ENCODE measurements at regions not wholly inside any gene's neighbourhood (a gene's known extent, or its start where the extent isn't known, plus 50 kb on each side); places are given as distances from the start of the nearest gene placed in this dataset.

DNA sequence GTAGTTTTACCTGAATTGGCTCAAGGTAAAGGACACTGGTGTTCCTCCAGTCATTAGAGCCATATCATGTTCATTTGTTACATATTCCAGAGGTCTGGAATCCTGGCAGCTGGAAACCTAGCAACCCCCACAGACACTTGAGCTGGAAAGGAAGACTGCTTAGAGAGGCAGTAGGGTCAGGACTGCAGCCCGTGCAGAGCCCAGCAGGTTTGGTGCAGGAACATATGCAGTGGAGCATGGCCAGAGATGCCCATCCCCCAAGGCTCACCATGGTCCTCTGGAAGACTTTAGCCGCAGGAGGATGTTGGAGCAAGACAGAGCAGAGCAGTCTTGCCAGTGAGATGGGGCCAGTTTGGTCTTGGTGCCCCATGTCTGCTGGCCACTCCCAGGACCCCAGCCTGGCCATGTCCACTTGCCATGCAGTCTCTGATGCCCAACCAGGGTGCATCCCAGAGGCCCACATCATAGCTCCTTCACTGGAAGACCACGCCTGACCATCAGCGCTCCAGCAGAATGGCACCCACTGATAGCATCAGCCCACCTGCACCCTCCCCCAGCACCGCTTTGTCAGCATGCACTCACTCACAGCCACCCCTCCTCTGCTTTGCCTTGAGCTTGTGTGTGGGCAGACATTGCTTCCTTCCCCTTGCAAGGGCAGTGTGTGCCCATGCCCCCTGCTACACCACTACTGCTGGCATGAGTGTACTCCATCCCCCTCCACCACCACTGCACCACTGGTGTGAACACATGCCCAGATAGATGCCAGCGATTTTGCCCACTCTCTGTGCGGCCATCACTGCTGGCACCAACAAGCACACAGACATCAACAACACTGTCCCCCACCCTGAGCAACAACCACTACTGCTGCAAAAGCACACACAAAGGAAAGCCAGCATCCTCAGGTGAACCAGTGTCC is 190.3 kb upstream of the SPOCK3 start:
- Histone ChIP-seq H3K36me3 (ENCODE audit: insufficient read depth, low read length) (no peaks in the 10 kb centered on the region), H3K27me3 (ENCODE audit: insufficient read depth, low read length) (no peaks in the 10 kb centered on the region)

DNA sequence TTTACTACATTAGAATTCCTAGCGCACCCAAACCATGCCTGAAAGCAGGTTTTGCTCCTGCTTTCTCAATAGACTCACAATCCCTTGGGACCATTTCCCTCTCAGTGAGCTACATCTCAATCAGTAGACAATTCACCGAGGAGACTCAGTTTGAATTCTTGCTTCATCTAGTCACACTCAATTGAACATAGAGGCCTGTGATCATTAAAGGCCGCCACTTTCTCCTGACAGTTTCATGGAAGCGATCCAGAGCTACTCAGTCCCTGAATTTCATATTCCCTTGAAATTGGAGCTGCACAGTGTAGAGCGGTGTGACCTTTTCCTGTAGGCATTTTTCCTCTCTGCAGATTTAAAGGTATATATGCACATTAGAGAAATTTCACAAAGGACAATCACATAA is 193.9 kb upstream of the SPOCK3 start:
- no peak overlapping the region for H2AFZ ChIP-seq (ENCODE audit: low read depth, low read length)
- no peak overlapping the region for H3K4me3 ChIP-seq (ENCODE audit: low read length)
- no peaks in the 10 kb centered on the region for H3K36me3 ChIP-seq (ENCODE audit: insufficient read depth, low read length)
- no peaks in the 10 kb centered on the region for H3K9me3 ChIP-seq (ENCODE audit: low read length)
- no peaks in the 10 kb centered on the region for H3K27me3 ChIP-seq (ENCODE audit: insufficient read depth, low read length)
- peaks cover 4% of the 10 kb centered on the region for H3K4me1 ChIP-seq (ENCODE audit: insufficient read depth, low read length)

More for the DNA sequence above, 190.3 kb upstream of the SPOCK3 start:
- Histone ChIP-seq H3K4me1 (ENCODE audit: insufficient read depth, low read length) (peaks cover 15% of the 10 kb centered on the region), H3K9me3 (ENCODE audit: low read length) (no peaks in the 10 kb centered on the region), H3K4me3 (ENCODE audit: low read length) (no peak overlapping the region), H2AFZ (ENCODE audit: low read depth, low read length) (no peak overlapping the region)

DNA sequence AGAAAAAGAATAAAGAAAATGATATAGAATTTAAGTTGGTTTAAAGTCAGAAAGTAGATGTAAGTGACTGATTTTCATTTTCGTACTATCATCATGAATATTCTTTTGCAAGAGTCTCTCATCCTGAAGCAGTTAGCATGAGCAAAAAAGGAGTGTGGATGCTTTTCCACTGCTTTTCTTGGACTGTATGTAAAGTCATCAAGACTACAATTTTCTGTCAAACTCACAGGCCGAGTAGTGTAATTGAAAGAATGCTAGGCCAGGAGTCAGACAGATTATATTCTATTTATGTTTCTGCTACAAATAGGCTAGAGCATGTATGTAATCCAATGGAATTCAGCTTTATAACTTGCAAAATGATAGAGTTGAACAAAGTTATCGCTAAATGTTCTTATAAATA is 197.1 kb upstream of the SPOCK3 start:
- H3K27me3 ChIP-seq (ENCODE audit: insufficient read depth, low read length) = no peaks in the 10 kb centered on the region
- H2AFZ ChIP-seq (ENCODE audit: low read depth, low read length) = no peak overlapping the region
- no peaks in the 10 kb centered on the region for H3K9me3 ChIP-seq (ENCODE audit: low read length)
- H3K36me3 ChIP-seq (ENCODE audit: insufficient read depth, low read length) = no peaks in the 10 kb centered on the region
- peaks cover 4% of the 10 kb centered on the region for H3K4me1 ChIP-seq (ENCODE audit: insufficient read depth, low read length)
- H3K4me3 ChIP-seq (ENCODE audit: low read length) = no peak overlapping the region

DNA sequence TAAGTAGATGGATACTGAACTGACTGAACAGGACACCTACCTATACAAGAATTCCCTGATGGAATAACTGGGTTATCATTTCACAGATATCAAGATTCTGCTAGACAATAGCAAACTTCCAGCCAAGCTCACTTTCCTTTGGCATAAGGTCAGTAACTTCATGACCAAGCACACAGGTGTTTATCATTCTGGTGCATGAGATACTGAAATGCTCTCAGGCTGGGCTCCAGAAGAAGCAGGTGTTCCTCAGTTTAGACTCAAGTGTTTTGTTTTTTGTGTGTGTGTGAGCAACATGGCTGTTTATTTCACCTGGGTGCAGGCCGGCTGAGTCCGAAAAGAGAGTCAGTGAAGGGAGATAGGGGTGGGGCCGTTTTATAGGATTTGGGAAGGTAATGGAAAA is 201.5 kb upstream of the SPOCK3 start:
- H3K4me3 ChIP-seq (ENCODE audit: low read length) = no peak overlapping the region
- no peaks in the 10 kb centered on the region for H3K36me3 ChIP-seq (ENCODE audit: insufficient read depth, low read length)
- H3K27me3 ChIP-seq (ENCODE audit: insufficient read depth, low read length) = no peaks in the 10 kb centered on the region
- H3K9me3 ChIP-seq (ENCODE audit: low read length) = no peaks in the 10 kb centered on the region
- no peak overlapping the region for H2AFZ ChIP-seq (ENCODE audit: low read depth, low read length)
- no peaks in the 10 kb centered on the region for H3K4me1 ChIP-seq (ENCODE audit: insufficient read depth, low read length)

DNA sequence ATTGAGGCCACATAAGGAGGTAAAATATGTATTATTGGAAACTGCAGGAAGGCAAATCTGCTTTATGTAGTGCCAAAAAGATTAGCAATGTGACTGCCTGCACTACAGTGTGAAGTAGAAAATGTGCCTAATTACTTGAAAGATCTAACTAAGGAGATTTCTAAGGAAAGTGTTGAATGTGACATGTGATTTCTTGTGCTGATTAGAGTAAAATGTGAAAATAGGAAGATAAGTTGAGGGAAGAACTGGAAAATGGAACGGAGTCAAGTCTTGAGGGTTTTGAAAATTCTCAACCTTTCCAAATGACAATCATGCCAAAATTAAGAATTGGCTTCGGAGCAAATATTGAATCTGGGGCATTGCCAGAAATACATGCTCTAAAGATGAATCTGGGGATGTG is 209.5 kb upstream of the SPOCK3 start:
- no peaks in the 10 kb centered on the region for H3K36me3 ChIP-seq (ENCODE audit: insufficient read depth, low read length)
- no peaks in the 10 kb centered on the region for H3K9me3 ChIP-seq (ENCODE audit: low read length)
- H2AFZ ChIP-seq (ENCODE audit: low read depth, low read length) = no peak overlapping the region
- H3K4me3 ChIP-seq (ENCODE audit: low read length) = no peak overlapping the region
- H3K4me1 ChIP-seq (ENCODE audit: insufficient read depth, low read length) = no peaks in the 10 kb centered on the region
- peaks cover 3% of the 10 kb centered on the region for H3K27me3 ChIP-seq (ENCODE audit: insufficient read depth, low read length)

DNA sequence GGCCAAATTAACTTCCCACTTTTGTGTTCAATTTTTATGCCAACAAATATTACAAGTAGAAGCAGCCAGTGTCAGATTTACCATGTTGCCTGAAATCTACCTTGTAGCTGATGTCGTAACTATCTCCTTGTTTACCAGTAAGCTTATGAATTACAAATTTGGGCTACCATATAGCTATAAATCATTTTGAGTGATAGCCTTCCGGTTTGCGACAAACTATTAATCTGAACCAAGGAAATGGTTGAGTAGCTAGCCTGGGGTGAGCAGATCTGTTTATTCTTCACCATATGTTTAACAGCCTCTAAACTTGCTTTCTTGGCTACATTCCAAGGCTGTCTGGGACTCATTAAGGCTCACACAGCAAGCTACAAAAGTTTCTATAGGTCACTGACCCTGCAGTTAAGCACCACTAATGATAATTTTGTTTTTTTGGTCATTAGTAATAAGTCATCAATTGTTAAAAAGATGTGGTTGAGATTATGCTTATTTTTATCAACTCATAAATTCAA is 218.7 kb upstream of the SPOCK3 start:
- H3K9me3 ChIP-seq (ENCODE audit: low read length) = no peaks in the 10 kb centered on the region
- H3K4me1 ChIP-seq (ENCODE audit: insufficient read depth, low read length) = no peaks in the 10 kb centered on the region
- no peak overlapping the region for H3K4me3 ChIP-seq (ENCODE audit: low read length)

DNA sequence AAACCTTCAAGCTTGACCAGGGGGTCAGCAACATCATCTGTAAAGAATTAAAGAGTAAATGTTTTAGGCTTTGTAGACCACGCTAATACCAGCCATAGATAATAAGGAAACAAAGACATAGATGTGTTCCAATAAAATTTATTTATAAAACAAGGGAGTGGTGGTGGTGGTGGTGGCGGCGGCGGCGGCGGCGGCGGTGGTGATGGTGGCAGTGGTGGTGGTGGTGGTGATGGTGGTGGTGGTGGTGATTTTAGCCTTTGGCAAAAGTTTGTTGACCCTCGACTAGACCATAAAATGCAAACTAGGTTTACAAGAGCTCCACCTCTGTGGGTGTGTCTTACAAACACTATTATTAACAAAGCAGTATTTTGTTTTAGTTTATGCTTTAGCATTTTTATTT is 222.3 kb upstream of the SPOCK3 start:
- Histone ChIP-seq H3K4me1 (ENCODE audit: insufficient read depth, low read length) (no peaks in the 10 kb centered on the region), H3K9me3 (ENCODE audit: low read length) (no peaks in the 10 kb centered on the region), H3K4me3 (ENCODE audit: low read length) (no peak overlapping the region), H3K36me3 (ENCODE audit: insufficient read depth, low read length) (no peaks in the 10 kb centered on the region), H2AFZ (ENCODE audit: low read depth, low read length) (no peak overlapping the region), H3K27me3 (ENCODE audit: insufficient read depth, low read length) (no peaks in the 10 kb centered on the region)

More for the DNA sequence above, 218.7 kb upstream of the SPOCK3 start:
- Histone ChIP-seq H3K36me3 (ENCODE audit: insufficient read depth, low read length) (no peaks in the 10 kb centered on the region), H3K27me3 (ENCODE audit: insufficient read depth, low read length) (no peaks in the 10 kb centered on the region), H2AFZ (ENCODE audit: low read depth, low read length) (no peak overlapping the region)

DNA sequence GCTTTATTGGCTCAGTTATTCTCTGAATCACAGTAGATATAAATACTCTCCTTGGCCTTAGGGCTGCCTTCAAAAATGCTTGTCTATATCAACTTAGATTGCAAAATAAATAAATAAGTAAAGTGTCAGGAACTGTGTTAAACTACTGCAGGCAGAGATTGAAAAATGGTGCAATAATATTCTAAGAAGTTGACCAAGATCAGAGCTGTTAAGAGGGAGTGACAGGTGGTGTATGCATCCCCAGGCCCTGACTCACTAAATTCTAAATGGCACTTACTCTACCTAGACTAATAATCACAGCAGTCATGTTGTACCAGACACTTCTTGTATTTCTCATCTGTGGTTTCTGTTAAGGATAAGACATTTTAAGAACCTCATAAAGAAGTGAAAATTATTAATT is 235.1 kb upstream of the SPOCK3 start:
- Histone ChIP-seq H3K4me3 (ENCODE audit: low read length) (no peak overlapping the region), H3K4me1 (ENCODE audit: insufficient read depth, low read length) (no peaks in the 10 kb centered on the region)

DNA sequence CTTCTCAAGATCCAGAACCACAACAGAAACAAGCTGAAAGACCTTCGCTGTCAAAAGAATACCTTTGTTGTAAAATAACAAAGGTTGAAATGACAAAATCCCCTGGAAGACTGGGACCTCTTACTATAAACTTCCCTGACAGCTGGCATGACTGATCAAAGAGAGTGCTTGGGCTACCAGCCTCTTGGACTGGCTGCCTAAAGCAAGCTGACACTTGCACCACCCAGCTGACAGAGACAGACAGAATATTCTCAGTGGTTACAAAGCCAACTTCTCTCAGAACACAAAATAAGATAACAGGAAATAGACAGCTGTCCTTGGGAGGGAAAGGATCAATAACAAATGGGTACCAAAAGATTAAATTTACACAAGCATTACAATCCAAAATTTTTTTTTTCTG is 241.7 kb upstream of the SPOCK3 start:
- Histone ChIP-seq H3K36me3 (ENCODE audit: insufficient read depth, low read length) (no peaks in the 10 kb centered on the region), H3K9me3 (ENCODE audit: low read length) (no peaks in the 10 kb centered on the region), H2AFZ (ENCODE audit: low read depth, low read length) (no peak overlapping the region), H3K4me1 (ENCODE audit: insufficient read depth, low read length) (no peaks in the 10 kb centered on the region), H3K27me3 (ENCODE audit: insufficient read depth, low read length) (no peaks in the 10 kb centered on the region), H3K4me3 (ENCODE audit: low read length) (no peak overlapping the region)

More for the DNA sequence above, 235.1 kb upstream of the SPOCK3 start:
- H3K36me3 ChIP-seq (ENCODE audit: insufficient read depth, low read length) = no peaks in the 10 kb centered on the region
- H2AFZ ChIP-seq (ENCODE audit: low read depth, low read length) = no peak overlapping the region
- no peaks in the 10 kb centered on the region for H3K27me3 ChIP-seq (ENCODE audit: insufficient read depth, low read length)
- H3K9me3 ChIP-seq (ENCODE audit: low read length) = no peaks in the 10 kb centered on the region

DNA sequence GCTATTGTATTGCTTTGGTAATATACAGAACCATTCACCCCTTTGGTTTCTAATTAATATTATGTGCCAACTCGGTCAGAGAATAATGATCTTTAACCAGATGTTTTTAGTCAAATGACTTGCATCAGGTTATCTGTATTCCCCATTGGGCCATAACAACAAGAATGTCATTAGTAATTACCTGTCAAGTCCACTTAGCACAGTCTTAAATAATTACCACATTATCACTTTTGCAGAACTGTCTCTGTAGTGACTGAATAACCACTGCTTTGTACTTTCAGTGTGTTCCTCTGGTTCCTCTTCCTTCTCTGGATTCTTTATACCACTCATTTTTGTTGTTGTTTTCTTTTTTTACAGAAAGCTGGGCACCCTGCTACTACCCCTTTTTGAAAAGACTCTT is 257.7 kb upstream of the SPOCK3 start:
- Histone ChIP-seq H3K9me3 (ENCODE audit: low read length) (no peaks in the 10 kb centered on the region), H3K4me3 (ENCODE audit: low read length) (no peak overlapping the region), H3K4me1 (ENCODE audit: insufficient read depth, low read length) (no peaks in the 10 kb centered on the region), H2AFZ (ENCODE audit: low read depth, low read length) (no peak overlapping the region), H3K27me3 (ENCODE audit: insufficient read depth, low read length) (no peaks in the 10 kb centered on the region), H3K36me3 (ENCODE audit: insufficient read depth, low read length) (no peaks in the 10 kb centered on the region)

DNA sequence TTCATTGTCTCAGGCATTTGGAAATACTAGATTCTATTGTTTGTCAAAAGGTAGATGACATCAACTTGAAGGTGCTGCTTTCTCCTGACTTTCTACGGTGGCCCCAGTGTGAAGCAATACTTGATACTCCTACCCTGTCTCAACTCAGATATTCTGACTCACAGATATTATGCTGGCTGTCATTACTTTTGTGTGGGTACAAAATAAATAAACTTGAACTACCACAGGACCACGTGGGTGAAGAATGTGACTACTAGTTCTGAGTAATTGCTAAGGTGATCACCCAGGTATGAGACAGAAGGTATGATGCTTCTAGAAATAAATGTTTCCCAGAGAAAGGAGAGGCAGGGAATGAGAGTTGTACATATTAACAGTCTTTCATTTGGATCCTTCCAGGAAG is 275.3 kb upstream of the SPOCK3 start:
- H3K36me3 ChIP-seq (ENCODE audit: insufficient read depth, low read length) = no peaks in the 10 kb centered on the region
- H3K4me1 ChIP-seq (ENCODE audit: insufficient read depth, low read length) = no peaks in the 10 kb centered on the region
- H3K9me3 ChIP-seq (ENCODE audit: low read length) = no peaks in the 10 kb centered on the region
- H2AFZ ChIP-seq (ENCODE audit: low read depth, low read length) = no peak overlapping the region
- no peaks in the 10 kb centered on the region for H3K27me3 ChIP-seq (ENCODE audit: insufficient read depth, low read length)
- no peak overlapping the region for H3K4me3 ChIP-seq (ENCODE audit: low read length)

DNA sequence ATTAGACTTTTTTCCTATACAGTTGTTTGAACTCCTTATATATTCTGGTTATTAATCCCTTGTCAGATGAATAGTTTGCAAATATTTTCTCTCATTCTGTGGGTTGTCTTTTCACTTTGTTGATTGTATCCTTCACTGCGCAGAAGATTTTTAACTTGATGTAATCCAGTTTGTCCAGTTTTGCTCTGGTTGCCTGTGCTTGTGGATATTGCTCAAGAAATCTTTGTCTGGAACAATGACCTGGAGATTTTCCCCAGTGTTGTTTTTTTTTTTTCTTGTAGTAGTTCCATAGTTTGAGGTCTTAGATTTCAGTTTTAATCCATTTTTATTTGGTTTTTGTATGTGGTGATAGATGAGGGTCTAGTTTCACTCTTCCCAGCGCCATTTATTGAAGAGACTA is 289.8 kb upstream of the SPOCK3 start:
- Histone ChIP-seq H3K9me3 (ENCODE audit: low read length) (no peaks in the 10 kb centered on the region), H3K4me3 (ENCODE audit: low read length) (no peak overlapping the region), H2AFZ (ENCODE audit: low read depth, low read length) (no peak overlapping the region), H3K27me3 (ENCODE audit: insufficient read depth, low read length) (no peaks in the 10 kb centered on the region), H3K36me3 (ENCODE audit: insufficient read depth, low read length) (no peaks in the 10 kb centered on the region), H3K4me1 (ENCODE audit: insufficient read depth, low read length) (no peaks in the 10 kb centered on the region)

DNA sequence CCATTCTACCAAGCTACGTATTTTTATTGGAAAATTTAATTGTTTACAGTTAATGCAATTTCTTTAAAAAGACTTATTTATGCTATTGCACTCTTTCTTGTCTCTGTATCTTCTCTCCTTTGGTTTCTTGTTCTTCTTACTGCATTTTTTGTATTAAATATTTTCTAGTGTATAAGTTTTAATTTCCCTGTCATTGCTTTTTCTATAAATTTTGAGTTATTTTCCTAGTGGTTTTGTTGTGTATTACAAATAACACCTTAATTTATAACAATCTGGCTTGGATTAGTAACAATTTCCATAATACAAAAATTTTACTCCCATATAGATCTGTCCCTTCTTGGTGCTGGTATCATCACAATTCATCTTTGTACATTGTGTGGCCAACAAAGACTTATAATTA is 303.5 kb upstream of the SPOCK3 start:
- H3K4me1 ChIP-seq (ENCODE audit: insufficient read depth, low read length) = no peaks in the 10 kb centered on the region
- no peaks in the 10 kb centered on the region for H3K9me3 ChIP-seq (ENCODE audit: low read length)
- H3K36me3 ChIP-seq (ENCODE audit: insufficient read depth, low read length) = no peaks in the 10 kb centered on the region
- no peak overlapping the region for H2AFZ ChIP-seq (ENCODE audit: low read depth, low read length)
- no peaks in the 10 kb centered on the region for H3K27me3 ChIP-seq (ENCODE audit: insufficient read depth, low read length)
- H3K4me3 ChIP-seq (ENCODE audit: low read length) = no peak overlapping the region

DNA sequence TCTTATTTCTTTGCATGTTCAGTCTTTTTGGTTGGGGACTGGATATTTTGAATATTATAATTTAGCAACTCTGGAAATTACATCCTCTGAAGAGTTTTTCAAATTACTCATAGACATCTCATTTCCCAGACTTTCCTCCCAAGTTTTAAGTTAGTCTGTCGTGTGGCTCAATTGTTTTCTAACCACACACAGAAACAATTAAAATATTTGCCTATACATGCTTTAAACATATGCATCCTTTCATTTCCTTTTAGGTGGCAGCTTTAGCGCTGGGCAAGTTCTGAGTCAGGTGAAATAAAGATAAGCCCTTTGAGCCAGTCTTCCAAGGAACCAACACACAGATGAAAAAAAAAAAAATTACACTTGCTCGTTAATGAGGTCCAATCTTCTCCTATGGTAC is 307.0 kb upstream of the SPOCK3 start:
- H3K4me3 ChIP-seq (ENCODE audit: low read length) = no peak overlapping the region
- H2AFZ ChIP-seq (ENCODE audit: low read depth, low read length) = no peak overlapping the region

More for the DNA sequence above, 307.0 kb upstream of the SPOCK3 start:
- Histone ChIP-seq H3K4me1 (ENCODE audit: insufficient read depth, low read length) (no peaks in the 10 kb centered on the region), H3K9me3 (ENCODE audit: low read length) (no peaks in the 10 kb centered on the region), H3K36me3 (ENCODE audit: insufficient read depth, low read length) (no peaks in the 10 kb centered on the region), H3K27me3 (ENCODE audit: insufficient read depth, low read length) (no peaks in the 10 kb centered on the region)

Data from neuron (in vitro differentiated cells).